ENCODE measurements at regions not wholly inside any gene's neighbourhood (a gene's known extent, or its start where the extent isn't known, plus 50 kb on each side); places are given as distances from the start of the nearest gene placed in this dataset.

- DNase-seq (ENCODE audit: low read depth in 1 of 2, low spot score in 1 of 2): no peak
- TF ChIP-seq JUND (IDR thresholded peaks at IDR 0.05; ENCODE audit: low read depth): no peak
- in situ Hi-C loops (cut with HindIII; ENCODE audit: low pct_unique_long_range_greater_than_20kb, low sequenced_read_pairs): no loop called here
Observed at GRCh38 chr10:29888321-29888720, 171.1 kb downstream of the JCAD start.

GRCh38 chr10:29886299-29886698, 173.1 kb downstream of the JCAD start:
- DNase-seq (ENCODE audit: low read depth in 1 of 2, low spot score in 1 of 2): no peak
- no peak for TF ChIP-seq JUND (IDR thresholded peaks at IDR 0.05; ENCODE audit: low read depth)
- in situ Hi-C loops (cut with HindIII; ENCODE audit: low pct_unique_long_range_greater_than_20kb, low sequenced_read_pairs): no loop called here

- in situ Hi-C loops (cut with HindIII; ENCODE audit: low pct_unique_long_range_greater_than_20kb, low sequenced_read_pairs): no loop called here
- DNase-seq (ENCODE audit: low read depth in 1 of 2, low spot score in 1 of 2): no peak
- no peak for TF ChIP-seq JUND (IDR thresholded peaks at IDR 0.05; ENCODE audit: low read depth)
Observed at GRCh38 chr10:29883231-29883630, 176.2 kb downstream of the JCAD start.

GRCh38 chr10:29882766-29883165, 176.6 kb downstream of the JCAD start:
- in situ Hi-C loops (cut with HindIII; ENCODE audit: low pct_unique_long_range_greater_than_20kb, low sequenced_read_pairs): no loop called here
- DNase-seq (ENCODE audit: low read depth in 1 of 2, low spot score in 1 of 2): no peak
- TF ChIP-seq JUND (IDR thresholded peaks at IDR 0.05; ENCODE audit: low read depth): no peak

GRCh38 chr10:29881811-29882210, 177.6 kb downstream of the JCAD start:
- no peak for TF ChIP-seq JUND (IDR thresholded peaks at IDR 0.05; ENCODE audit: low read depth)
- DNase-seq (ENCODE audit: low read depth in 1 of 2, low spot score in 1 of 2): no peak
- in situ Hi-C loops (cut with HindIII; ENCODE audit: low pct_unique_long_range_greater_than_20kb, low sequenced_read_pairs): no loop called here

GRCh38 chr10:29881336-29881771, 178.0 kb downstream of the JCAD start:
- in situ Hi-C loops (cut with HindIII; ENCODE audit: low pct_unique_long_range_greater_than_20kb, low sequenced_read_pairs): no loop called here
- no peak for TF ChIP-seq JUND (IDR thresholded peaks at IDR 0.05; ENCODE audit: low read depth)
- no peak for DNase-seq (ENCODE audit: low read depth in 1 of 2, low spot score in 1 of 2)

- no peak for DNase-seq (ENCODE audit: low read depth in 1 of 2, low spot score in 1 of 2)
- in situ Hi-C loops (cut with HindIII; ENCODE audit: low pct_unique_long_range_greater_than_20kb, low sequenced_read_pairs): no loop called here
- TF ChIP-seq JUND (IDR thresholded peaks at IDR 0.05; ENCODE audit: low read depth): no peak
Observed at GRCh38 chr10:29880856-29881255, 178.5 kb downstream of the JCAD start.

- in situ Hi-C loops (cut with HindIII; ENCODE audit: low pct_unique_long_range_greater_than_20kb, low sequenced_read_pairs): no loop called here
- no peak for DNase-seq (ENCODE audit: low read depth in 1 of 2, low spot score in 1 of 2)
Observed at GRCh38 chr10:29879862-29880261, 179.5 kb downstream of the JCAD start.

GRCh38 chr10:29878492-29878891, 180.9 kb downstream of the JCAD start:
- in situ Hi-C loops (cut with HindIII; ENCODE audit: low pct_unique_long_range_greater_than_20kb, low sequenced_read_pairs): no loop called here
- TF ChIP-seq JUND (IDR thresholded peaks at IDR 0.05; ENCODE audit: low read depth): no peak
- DNase-seq (ENCODE audit: low read depth in 1 of 2, low spot score in 1 of 2): no peak

More at GRCh38 chr10:29879862-29880261, 179.5 kb downstream of the JCAD start:
- no peak for TF ChIP-seq JUND (IDR thresholded peaks at IDR 0.05; ENCODE audit: low read depth)

GRCh38 chr10:29877793-29878491, 181.4 kb downstream of the JCAD start:
- no peak for DNase-seq (ENCODE audit: low read depth in 1 of 2, low spot score in 1 of 2)
- in situ Hi-C loops (cut with HindIII; ENCODE audit: low pct_unique_long_range_greater_than_20kb, low sequenced_read_pairs): no loop called here
- no peak for TF ChIP-seq JUND (IDR thresholded peaks at IDR 0.05; ENCODE audit: low read depth)

- in situ Hi-C loops (cut with HindIII; ENCODE audit: low pct_unique_long_range_greater_than_20kb, low sequenced_read_pairs): no loop called here
- no peak for DNase-seq (ENCODE audit: low read depth in 1 of 2, low spot score in 1 of 2)
- no peak for TF ChIP-seq JUND (IDR thresholded peaks at IDR 0.05; ENCODE audit: low read depth)
Observed at GRCh38 chr10:29876008-29876555, 183.3 kb downstream of the JCAD start.

- in situ Hi-C loops (cut with HindIII; ENCODE audit: low pct_unique_long_range_greater_than_20kb, low sequenced_read_pairs): no loop called here
- DNase-seq (ENCODE audit: low read depth in 1 of 2, low spot score in 1 of 2): peak in 1 of 2 experiments; percentile 4
- no peak for TF ChIP-seq JUND (IDR thresholded peaks at IDR 0.05; ENCODE audit: low read depth)
Observed at GRCh38 chr10:29874606-29875269, 184.6 kb downstream of the JCAD start.

GRCh38 chr10:29873941-29874484, 185.4 kb downstream of the JCAD start:
- no peak for DNase-seq (ENCODE audit: low read depth in 1 of 2, low spot score in 1 of 2)
- in situ Hi-C loops (cut with HindIII; ENCODE audit: low pct_unique_long_range_greater_than_20kb, low sequenced_read_pairs): no loop called here
- TF ChIP-seq JUND (IDR thresholded peaks at IDR 0.05; ENCODE audit: low read depth): no peak

Data from T47D (cell line).